GM21825 (cell line): ENCODE measurements at regions not wholly inside any gene's neighbourhood (a gene's known extent, or its start where the extent isn't known, plus 50 kb on each side); places are given as distances from the start of the nearest gene placed in this dataset.
"Not testable (repeated sequence)": the region's sequence is repeated elsewhere in the genome, so short reads cannot be mapped to it uniquely, and the experiment has no call there.

Experiments used
- ATAC-seq: cut with Tn5 transposase; IDR thresholded peaks from one replicate; pipeline ENCODE4 v1.9.1; 2021; ENCODE audit warnings: mild to moderate bottlenecking, moderate library complexity; ENCODE audit not compliant: unreplicated experiment

DNA sequence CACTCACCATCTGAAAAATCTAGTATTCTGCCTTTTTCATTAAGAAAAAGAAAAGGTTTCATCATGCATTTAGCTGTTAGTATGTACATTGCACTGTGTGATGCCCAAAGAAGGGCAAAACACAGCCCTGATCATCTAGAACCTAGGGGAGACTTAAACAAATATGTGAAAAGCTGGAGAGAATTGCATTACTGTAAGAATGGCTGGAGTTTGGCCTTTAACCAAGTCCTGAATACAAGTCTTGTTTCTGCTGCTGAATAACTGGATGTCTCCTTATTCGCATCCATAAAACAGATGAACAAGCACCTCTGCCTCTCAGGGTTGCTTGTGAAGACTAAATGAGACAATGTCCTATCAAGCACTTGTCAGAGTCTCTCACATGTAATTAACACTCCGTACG, 233.4 kb upstream of the LRTM1 start:
- ATAC-seq = no peak

DNA sequence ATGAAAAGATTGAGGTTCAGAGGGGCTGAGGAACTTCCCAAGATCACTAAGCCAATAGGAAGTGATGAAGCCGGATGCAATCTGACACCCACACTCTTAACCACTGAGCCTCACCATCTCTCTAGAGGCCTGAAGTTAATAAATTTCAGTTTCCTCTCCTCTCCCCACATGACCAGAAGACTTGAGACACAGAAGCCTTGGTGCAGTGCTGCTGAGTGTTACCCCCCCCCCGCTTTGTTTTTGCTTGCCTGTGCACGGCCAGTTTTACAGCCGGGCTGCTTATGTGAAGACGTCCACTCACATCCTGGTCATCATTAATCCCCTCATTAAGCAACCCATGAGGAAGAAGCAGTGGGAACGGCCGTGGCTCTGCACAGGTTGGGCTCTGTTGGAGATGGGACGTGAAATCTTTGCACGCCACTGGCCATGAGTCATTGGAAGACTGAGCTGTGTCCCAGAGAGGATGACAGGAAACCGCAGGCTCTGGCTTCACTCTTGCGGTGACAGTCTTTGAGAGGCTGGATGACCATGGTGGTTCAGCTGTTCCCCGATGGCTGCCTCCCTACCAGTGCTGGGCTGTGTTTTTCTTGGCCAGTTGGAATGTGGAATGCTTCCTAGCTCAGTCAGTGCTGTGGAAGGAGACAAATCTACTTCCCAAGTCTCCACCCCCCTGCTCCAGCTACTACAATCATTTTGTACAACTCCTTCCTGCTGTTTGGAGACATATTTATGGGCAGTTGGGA, 232.6 kb upstream of the LRTM1 start:
- ATAC-seq = peak; percentile 69

DNA sequence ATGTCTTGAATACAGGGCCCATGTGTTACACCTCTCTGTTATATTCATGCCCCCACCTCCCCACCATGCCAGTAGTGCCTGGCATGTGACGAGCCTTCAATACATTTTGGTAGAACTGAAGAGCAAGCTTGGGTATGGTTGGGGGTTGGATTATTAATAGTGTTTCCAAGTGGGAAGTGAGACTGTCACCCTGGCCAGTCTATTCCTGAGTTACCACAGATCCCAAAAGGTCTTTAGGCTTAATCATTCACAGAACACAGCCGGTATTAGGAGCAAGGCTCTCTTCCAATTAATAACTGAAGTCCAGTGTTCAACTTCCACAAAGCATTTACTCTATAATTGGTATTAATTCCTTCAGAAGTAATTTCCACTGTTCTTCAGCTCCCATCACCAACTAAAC, 231.9 kb upstream of the LRTM1 start:
- ATAC-seq = no peak

- ATAC-seq = no peak
Observed at GRCh38 chr3:55159016-55159415, 231.2 kb upstream of the LRTM1 start.

GRCh38 chr3:55158345-55158744, 230.5 kb upstream of the LRTM1 start:
- ATAC-seq = no peak

- no peak for ATAC-seq
Observed at GRCh38 chr3:55157731-55158130, 229.9 kb upstream of the LRTM1 start.

DNA sequence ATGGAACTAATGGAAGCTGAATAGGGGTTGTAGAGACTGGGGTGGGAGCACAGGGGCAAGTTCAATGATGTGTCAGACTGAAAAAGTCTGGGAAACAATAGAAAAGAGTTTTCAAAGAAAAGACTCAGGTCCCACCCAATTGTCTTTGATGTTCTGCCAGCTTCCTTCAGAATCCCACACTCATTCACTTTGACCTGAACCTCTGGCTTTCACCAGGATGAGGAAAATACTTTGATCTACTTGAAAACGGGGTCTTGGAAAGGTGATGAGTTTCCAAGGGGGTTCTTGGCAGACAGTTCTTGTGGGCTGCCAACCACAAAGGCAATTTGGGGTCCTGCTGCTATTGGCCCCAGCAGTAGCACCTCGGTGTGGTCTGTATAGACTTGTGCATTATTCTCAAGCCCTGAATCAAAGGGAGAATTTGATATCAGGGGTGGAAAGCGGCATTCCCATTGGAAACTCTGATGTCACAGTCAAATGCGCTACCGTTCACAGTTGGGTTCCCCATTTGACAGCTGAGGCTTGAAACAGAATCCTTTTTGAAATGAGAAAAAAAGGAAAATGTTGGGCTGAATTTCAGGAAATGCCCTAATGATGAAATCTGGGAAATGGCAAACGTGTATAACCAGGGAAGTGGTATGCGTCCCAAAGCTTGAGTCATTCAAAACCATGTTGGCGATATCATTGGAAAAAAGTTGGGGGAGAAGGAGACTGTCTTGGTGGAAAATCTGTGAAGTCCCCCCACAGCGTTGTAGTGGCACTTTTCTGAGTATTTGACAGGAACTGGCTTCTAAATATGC, 229.2 kb upstream of the LRTM1 start:
- no peak for ATAC-seq

GRCh38 chr3:55147856-55148720, 220.2 kb upstream of the LRTM1 start:
- no peak for ATAC-seq

GRCh38 chr3:55147406-55147805, 219.5 kb upstream of the LRTM1 start:
- no peak for ATAC-seq

DNA sequence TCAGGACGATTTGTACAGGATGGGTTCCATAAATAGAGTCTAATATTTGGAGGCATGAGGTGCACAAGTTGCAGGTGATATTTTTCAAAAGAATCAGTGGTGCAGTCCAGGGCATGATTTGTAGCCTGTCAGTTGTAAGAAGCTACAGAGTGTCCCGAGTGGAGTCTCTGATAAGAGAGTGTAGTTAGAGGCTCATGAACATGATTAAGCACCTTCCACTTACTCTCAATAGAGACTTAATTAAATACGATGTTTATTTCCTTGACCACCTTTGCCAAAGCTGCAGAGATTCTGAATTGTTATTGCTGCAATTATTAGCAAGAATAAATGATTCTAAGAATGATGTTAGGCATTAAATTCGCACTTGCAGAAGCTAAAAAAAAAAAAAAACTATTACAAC, 218.4 kb upstream of the LRTM1 start:
- no peak for ATAC-seq

DNA sequence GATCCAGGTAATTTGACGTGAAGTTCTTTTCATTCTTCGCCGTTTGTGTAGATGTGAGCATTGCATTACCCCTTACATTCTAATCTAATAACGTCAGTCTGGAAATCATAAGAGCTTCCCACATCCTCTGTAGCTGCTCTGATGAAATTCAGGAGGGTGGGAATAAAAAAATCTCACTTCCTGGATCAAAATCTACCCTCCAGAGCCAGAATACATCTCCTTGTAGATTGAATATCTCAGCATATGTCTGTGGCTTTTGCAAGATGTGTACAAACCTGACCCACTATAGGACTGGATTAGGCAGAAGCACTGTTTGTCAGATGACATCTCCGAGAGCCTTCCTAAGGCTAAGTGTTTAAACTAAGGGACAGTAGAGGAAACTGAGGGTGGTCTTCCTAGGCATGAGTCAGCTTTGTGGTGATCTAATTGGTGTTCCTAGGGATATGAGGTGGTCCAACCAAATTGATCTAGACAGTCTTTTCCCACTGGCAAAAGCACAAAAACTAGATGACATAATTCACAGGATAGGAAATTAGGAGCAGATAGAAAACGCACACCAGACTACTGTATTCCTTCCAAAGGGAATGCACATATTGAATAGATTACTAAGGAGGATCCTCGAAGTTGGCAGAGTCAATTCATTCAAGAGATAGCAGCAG, 216.3 kb upstream of the LRTM1 start:
- ATAC-seq = no peak

DNA sequence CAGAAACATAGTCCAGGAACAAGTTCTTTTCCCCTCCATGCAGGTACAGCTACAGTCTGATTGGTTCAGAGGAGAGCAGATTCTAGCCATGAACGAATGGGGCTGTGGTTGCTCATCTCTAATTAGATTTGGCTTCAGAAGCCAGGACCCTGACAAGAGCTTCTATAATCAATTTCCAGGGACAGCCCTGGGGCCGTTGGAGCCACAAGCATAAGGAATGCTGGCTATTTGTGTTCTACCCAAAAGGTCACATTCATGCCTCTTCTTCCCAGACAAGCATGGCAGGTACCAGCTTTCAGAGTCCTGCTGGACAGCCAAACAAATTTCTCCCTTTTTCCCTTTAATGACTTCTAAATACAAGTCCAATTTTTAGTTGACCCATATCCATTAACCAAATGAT, 215.5 kb upstream of the LRTM1 start:
- ATAC-seq = no peak

DNA sequence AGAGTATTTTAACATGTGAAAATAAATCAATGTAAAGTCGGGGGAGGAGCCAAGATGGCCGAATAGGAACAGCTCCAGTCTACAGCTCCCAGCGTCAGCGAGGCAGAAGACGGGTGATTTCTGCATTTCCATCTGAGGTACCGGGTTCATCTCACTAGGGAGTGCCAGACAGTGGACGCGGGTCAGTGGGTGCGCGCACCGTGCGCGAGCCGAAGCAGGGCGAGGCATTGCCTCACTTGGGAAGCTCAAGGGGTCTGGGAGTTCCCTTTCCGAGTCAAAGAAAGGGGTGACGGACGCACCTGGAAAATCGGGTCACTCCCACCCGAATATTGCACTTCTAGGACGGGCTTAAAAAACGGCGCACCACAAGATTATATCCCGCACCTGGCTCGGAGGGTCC, 208.4 kb upstream of the LRTM1 start:
- not testable (repeated sequence) for ATAC-seq

GRCh38 chr3:55128225-55128823, 200.5 kb upstream of the LRTM1 start:
- no peak for ATAC-seq

DNA sequence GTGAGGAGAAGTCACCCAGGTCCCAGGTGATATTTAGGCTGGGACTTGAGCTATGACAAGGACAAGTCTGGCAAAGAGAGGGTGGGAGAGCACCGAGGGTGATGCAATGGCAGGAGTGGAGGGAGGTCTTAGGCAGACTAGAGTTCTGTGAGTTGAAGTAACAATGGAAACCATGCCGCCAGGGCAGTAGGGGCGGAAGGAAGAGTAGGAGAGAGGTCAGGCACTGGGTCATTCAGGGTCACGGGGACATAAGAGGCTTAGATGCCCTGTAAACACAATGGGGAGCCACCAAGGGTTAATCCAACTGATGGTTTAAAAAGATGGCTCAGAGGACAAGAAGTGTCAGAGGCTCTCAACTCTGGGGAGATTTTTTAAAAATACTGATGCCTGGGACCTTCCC, 199.7 kb upstream of the LRTM1 start:
- ATAC-seq = no peak

- ATAC-seq = no peak
Observed at GRCh38 chr3:55124371-55124770, 196.5 kb upstream of the LRTM1 start.
